ENCODE measurements at regions not wholly inside any gene's neighbourhood (a gene's known extent, or its start where the extent isn't known, plus 50 kb on each side); places are given as distances from the start of the nearest gene placed in this dataset.

- Histone ChIP-seq H3K27ac (ENCODE audit: insufficient read depth, low read depth, low read length, poor library complexity, severe bottlenecking) (no peak overlapping the region), H3K36me3 (ENCODE audit: control insufficient read depth, insufficient read depth, low read length) (no peaks in the 10 kb centered on the region), H3K4me1 (ENCODE audit: control insufficient read depth, insufficient read depth, low read length) (peaks cover 6% of the 10 kb centered on the region), H3K4me3 (ENCODE audit: insufficient read depth, low read depth, low read length) (no peak overlapping the region), H3K9me3 (ENCODE audit: control insufficient read depth, low read length) (no peaks in the 10 kb centered on the region), H3K27me3 (ENCODE audit: control insufficient read depth, insufficient read depth, low read length, poor library complexity, severe bottlenecking) (no peaks in the 10 kb centered on the region)
- 80% methylated on average over 1 of the region's 1 CpG; no CpG with 5 or more reads in 1 of the 2 experiments for WGBS, 2 experiments
These were observed 1159.6 kb downstream of the SORCS3 start for GRCh38 chr10:105800641-105801040.

GRCh38 chr10:105798328-105798889 lies 1157.3 kb downstream of the SORCS3 start:
- no peaks in the 10 kb centered on the region for H3K27me3 ChIP-seq (ENCODE audit: control insufficient read depth, insufficient read depth, low read length, poor library complexity, severe bottlenecking)
- no peaks in the 10 kb centered on the region for H3K36me3 ChIP-seq (ENCODE audit: control insufficient read depth, insufficient read depth, low read length)
- 72 to 84% methylated on average over 3 of the region's 3 CpGs for WGBS, 2 experiments
- H3K27ac ChIP-seq (ENCODE audit: insufficient read depth, low read depth, low read length, poor library complexity, severe bottlenecking), result no peak overlapping the region
- no peak overlapping the region for H3K4me3 ChIP-seq (ENCODE audit: insufficient read depth, low read depth, low read length)
- H3K4me1 ChIP-seq (ENCODE audit: control insufficient read depth, insufficient read depth, low read length), result peaks cover 6% of the 10 kb centered on the region
- H3K9me3 ChIP-seq (ENCODE audit: control insufficient read depth, low read length), result no peaks in the 10 kb centered on the region

GRCh38 chr10:105797234-105797890 lies 1156.3 kb downstream of the SORCS3 start:
- Histone ChIP-seq H3K27me3 (ENCODE audit: control insufficient read depth, insufficient read depth, low read length, poor library complexity, severe bottlenecking) (no peaks in the 10 kb centered on the region), H3K27ac (ENCODE audit: insufficient read depth, low read depth, low read length, poor library complexity, severe bottlenecking) (no peak overlapping the region)
- 79 to 82% methylated on average over 5 to 6 of the region's 6 CpGs for WGBS, 2 experiments

GRCh38 chr10:105793071-105793470 lies 1152.0 kb downstream of the SORCS3 start:
- no peaks in the 10 kb centered on the region for H3K27me3 ChIP-seq (ENCODE audit: control insufficient read depth, insufficient read depth, low read length, poor library complexity, severe bottlenecking)
- 94 to 95% methylated on average over 3 of the region's 3 CpGs for WGBS, 2 experiments
- no peak overlapping the region for H3K27ac ChIP-seq (ENCODE audit: insufficient read depth, low read depth, low read length, poor library complexity, severe bottlenecking)
- H3K36me3 ChIP-seq (ENCODE audit: control insufficient read depth, insufficient read depth, low read length), result no peaks in the 10 kb centered on the region
- H3K9me3 ChIP-seq (ENCODE audit: control insufficient read depth, low read length), result no peaks in the 10 kb centered on the region
- no peak overlapping the region for H3K4me3 ChIP-seq (ENCODE audit: insufficient read depth, low read depth, low read length)
- H3K4me1 ChIP-seq (ENCODE audit: control insufficient read depth, insufficient read depth, low read length), result no peaks in the 10 kb centered on the region

More at GRCh38 chr10:105797234-105797890, 1156.3 kb downstream of the SORCS3 start:
- Histone ChIP-seq H3K9me3 (ENCODE audit: control insufficient read depth, low read length) (no peaks in the 10 kb centered on the region), H3K4me3 (ENCODE audit: insufficient read depth, low read depth, low read length) (no peak overlapping the region), H3K4me1 (ENCODE audit: control insufficient read depth, insufficient read depth, low read length) (peaks cover 6% of the 10 kb centered on the region), H3K36me3 (ENCODE audit: control insufficient read depth, insufficient read depth, low read length) (no peaks in the 10 kb centered on the region)

GRCh38 chr10:105785721-105786120 lies 1144.6 kb downstream of the SORCS3 start:
- Histone ChIP-seq H3K4me1 (ENCODE audit: control insufficient read depth, insufficient read depth, low read length) (no peaks in the 10 kb centered on the region), H3K36me3 (ENCODE audit: control insufficient read depth, insufficient read depth, low read length) (no peaks in the 10 kb centered on the region), H3K4me3 (ENCODE audit: insufficient read depth, low read depth, low read length) (no peak overlapping the region), H3K27ac (ENCODE audit: insufficient read depth, low read depth, low read length, poor library complexity, severe bottlenecking) (no peak overlapping the region), H3K9me3 (ENCODE audit: control insufficient read depth, low read length) (no peaks in the 10 kb centered on the region), H3K27me3 (ENCODE audit: control insufficient read depth, insufficient read depth, low read length, poor library complexity, severe bottlenecking) (no peaks in the 10 kb centered on the region)
- WGBS, 2 experiments, result 83 to 84% methylated on average over 3 of the region's 3 CpGs

GRCh38 chr10:105783936-105784483 lies 1142.9 kb downstream of the SORCS3 start:
- no peak overlapping the region for H3K4me3 ChIP-seq (ENCODE audit: insufficient read depth, low read depth, low read length)
- H3K4me1 ChIP-seq (ENCODE audit: control insufficient read depth, insufficient read depth, low read length), result no peaks in the 10 kb centered on the region
- no peaks in the 10 kb centered on the region for H3K27me3 ChIP-seq (ENCODE audit: control insufficient read depth, insufficient read depth, low read length, poor library complexity, severe bottlenecking)
- H3K36me3 ChIP-seq (ENCODE audit: control insufficient read depth, insufficient read depth, low read length), result no peaks in the 10 kb centered on the region
- H3K27ac ChIP-seq (ENCODE audit: insufficient read depth, low read depth, low read length, poor library complexity, severe bottlenecking), result no peak overlapping the region
- WGBS, 2 experiments, result 93 to 95% methylated on average over 7 of the region's 7 CpGs
- H3K9me3 ChIP-seq (ENCODE audit: control insufficient read depth, low read length), result no peaks in the 10 kb centered on the region

- Histone ChIP-seq H3K9me3 (ENCODE audit: control insufficient read depth, low read length) (no peaks in the 10 kb centered on the region), H3K27ac (ENCODE audit: insufficient read depth, low read depth, low read length, poor library complexity, severe bottlenecking) (no peak overlapping the region), H3K4me1 (ENCODE audit: control insufficient read depth, insufficient read depth, low read length) (no peaks in the 10 kb centered on the region), H3K27me3 (ENCODE audit: control insufficient read depth, insufficient read depth, low read length, poor library complexity, severe bottlenecking) (no peaks in the 10 kb centered on the region), H3K36me3 (ENCODE audit: control insufficient read depth, insufficient read depth, low read length) (no peaks in the 10 kb centered on the region), H3K4me3 (ENCODE audit: insufficient read depth, low read depth, low read length) (no peak overlapping the region)
- 93 to 96% methylated on average over 1 of the region's 1 CpG for WGBS, 2 experiments
These were observed 1133.8 kb downstream of the SORCS3 start for GRCh38 chr10:105774881-105775280.

- no peaks in the 10 kb centered on the region for H3K36me3 ChIP-seq (ENCODE audit: control insufficient read depth, insufficient read depth, low read length)
- no peaks in the 10 kb centered on the region for H3K4me1 ChIP-seq (ENCODE audit: control insufficient read depth, insufficient read depth, low read length)
- no peak overlapping the region for H3K4me3 ChIP-seq (ENCODE audit: insufficient read depth, low read depth, low read length)
- no peaks in the 10 kb centered on the region for H3K9me3 ChIP-seq (ENCODE audit: control insufficient read depth, low read length)
- H3K27me3 ChIP-seq (ENCODE audit: control insufficient read depth, insufficient read depth, low read length, poor library complexity, severe bottlenecking), result no peaks in the 10 kb centered on the region
- WGBS, 2 experiments, result 76 to 78% methylated on average over 2 of the region's 2 CpGs
- no peak overlapping the region for H3K27ac ChIP-seq (ENCODE audit: insufficient read depth, low read depth, low read length, poor library complexity, severe bottlenecking)
These were observed 1133.3 kb downstream of the SORCS3 start for GRCh38 chr10:105774351-105774750.

GRCh38 chr10:105770524-105771212 lies 1129.6 kb downstream of the SORCS3 start:
- WGBS, 2 experiments, result 72 to 83% methylated on average over 2 of the region's 2 CpGs
- Histone ChIP-seq H3K4me3 (ENCODE audit: insufficient read depth, low read depth, low read length) (no peak overlapping the region), H3K4me1 (ENCODE audit: control insufficient read depth, insufficient read depth, low read length) (no peaks in the 10 kb centered on the region), H3K27ac (ENCODE audit: insufficient read depth, low read depth, low read length, poor library complexity, severe bottlenecking) (no peak overlapping the region), H3K36me3 (ENCODE audit: control insufficient read depth, insufficient read depth, low read length) (no peaks in the 10 kb centered on the region), H3K27me3 (ENCODE audit: control insufficient read depth, insufficient read depth, low read length, poor library complexity, severe bottlenecking) (no peaks in the 10 kb centered on the region), H3K9me3 (ENCODE audit: control insufficient read depth, low read length) (no peaks in the 10 kb centered on the region)

Data from ectodermal cell (in vitro differentiated cells).